Stimulated activated memory B cell treated with anti-CD40 and anti-IgM and Interleukin-4, amounts not matched to agents 10 μg/mL and 1 μg/mL and 100 μg/mL, for 72 hours (primary cell): ENCODE measurements at regions not wholly inside any gene's neighbourhood (a gene's known extent, or its start where the extent isn't known, plus 50 kb on each side); places are given as distances from the start of the nearest gene placed in this dataset.

ENCODE experiments used
- ATAC-seq: fragments of 150-1000 bp; cut with Tn5 transposase; 2 replicates; pipeline ENCODE4 v1.10.0; 2021
- H3K27ac Mint-ChIP-seq: one replicate; pipeline ENCODE4 v1.8.0; 2022; ENCODE audit warnings: mild to moderate bottlenecking, mixed read lengths
- H3K27me3 Mint-ChIP-seq: one replicate; pipeline ENCODE4 v1.8.0; 2022; ENCODE audit warnings: mixed read lengths
- H3K36me3 Mint-ChIP-seq: one replicate; pipeline ENCODE4 v1.8.0; 2022; ENCODE audit warnings: mixed read lengths
- H3K4me1 Mint-ChIP-seq: one replicate; pipeline ENCODE4 v1.8.0; 2022; ENCODE audit warnings: mixed read lengths
- H3K4me3 Mint-ChIP-seq: one replicate; pipeline ENCODE4 v1.8.0; 2022; ENCODE audit warnings: mild to moderate bottlenecking, moderate library complexity, mixed read lengths
- H3K9me3 Mint-ChIP-seq: one replicate; pipeline ENCODE4 v1.8.0; 2022; ENCODE audit warnings: mixed read lengths

DNA sequence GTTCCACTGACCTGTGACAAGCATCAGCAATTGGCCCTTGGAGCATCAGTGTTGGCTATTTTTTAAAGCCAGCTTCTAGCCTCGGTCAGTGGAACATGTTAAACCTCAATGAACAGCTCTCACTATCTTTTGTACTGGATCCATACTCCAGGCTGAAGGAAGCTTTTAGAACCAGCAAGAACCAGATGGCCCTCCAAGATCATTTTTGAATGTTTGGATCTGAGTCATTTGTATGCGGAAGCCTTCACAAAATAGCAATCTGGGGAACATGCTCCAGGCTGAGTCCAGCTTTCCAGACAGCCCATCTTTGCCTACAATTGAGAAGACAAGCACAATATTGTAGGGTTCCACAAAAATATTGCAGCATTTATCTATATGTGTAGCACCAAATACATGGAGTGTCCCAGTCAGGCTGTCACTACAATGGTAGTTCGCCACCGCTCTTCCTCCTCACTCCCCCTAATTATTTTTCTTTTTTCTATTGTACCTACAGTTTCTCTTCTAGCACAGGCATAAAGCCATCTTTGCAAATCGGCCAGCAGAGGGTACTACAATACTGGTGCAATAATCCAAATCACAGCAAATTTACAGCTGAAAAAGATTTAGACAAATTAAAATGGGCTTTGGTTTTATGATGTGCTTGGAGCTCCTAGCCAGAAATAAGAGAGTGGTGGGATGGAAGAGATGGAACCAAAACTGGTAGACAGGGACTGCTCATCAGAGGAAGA, 177.4 kb upstream of the BLID start:
- no peaks in the 10 kb centered on the region for H3K36me3 Mint-ChIP-seq
- no peak for ATAC-seq
- no peak overlapping the region for H3K4me3 Mint-ChIP-seq
- H3K9me3 Mint-ChIP-seq = peaks cover 15% of the 10 kb centered on the region
- no peaks in the 10 kb centered on the region for H3K27me3 Mint-ChIP-seq
- H3K4me1 Mint-ChIP-seq = no peaks in the 10 kb centered on the region
- H3K27ac Mint-ChIP-seq = no peak overlapping the region

DNA sequence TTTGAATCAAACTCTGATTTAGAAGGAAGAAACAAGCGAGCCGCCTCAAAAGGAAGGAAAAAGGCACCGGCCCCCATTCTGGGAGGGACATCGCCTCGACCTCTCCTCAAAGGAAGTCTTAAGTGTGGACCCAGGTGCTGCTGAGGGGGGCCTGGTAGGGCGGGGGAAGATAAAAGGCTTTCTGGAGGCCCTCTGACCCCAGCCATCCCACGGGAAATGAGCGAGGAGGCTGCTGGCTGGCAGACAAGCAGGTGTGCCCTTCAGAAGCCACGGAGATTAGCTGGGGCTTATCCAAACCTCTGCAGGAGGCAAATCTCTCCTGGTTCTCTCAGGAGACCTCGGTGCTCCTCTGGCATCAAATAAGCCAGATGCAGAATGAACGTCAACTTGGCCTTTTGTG, 171.4 kb upstream of the BLID start:
- ATAC-seq = no peak
- Mint-ChIP-seq H3K4me1 (no peaks in the 10 kb centered on the region), H3K9me3 (no peaks in the 10 kb centered on the region), H3K36me3 (no peaks in the 10 kb centered on the region), H3K27ac (no peak overlapping the region), H3K27me3 (no peaks in the 10 kb centered on the region), H3K4me3 (no peak overlapping the region)

DNA sequence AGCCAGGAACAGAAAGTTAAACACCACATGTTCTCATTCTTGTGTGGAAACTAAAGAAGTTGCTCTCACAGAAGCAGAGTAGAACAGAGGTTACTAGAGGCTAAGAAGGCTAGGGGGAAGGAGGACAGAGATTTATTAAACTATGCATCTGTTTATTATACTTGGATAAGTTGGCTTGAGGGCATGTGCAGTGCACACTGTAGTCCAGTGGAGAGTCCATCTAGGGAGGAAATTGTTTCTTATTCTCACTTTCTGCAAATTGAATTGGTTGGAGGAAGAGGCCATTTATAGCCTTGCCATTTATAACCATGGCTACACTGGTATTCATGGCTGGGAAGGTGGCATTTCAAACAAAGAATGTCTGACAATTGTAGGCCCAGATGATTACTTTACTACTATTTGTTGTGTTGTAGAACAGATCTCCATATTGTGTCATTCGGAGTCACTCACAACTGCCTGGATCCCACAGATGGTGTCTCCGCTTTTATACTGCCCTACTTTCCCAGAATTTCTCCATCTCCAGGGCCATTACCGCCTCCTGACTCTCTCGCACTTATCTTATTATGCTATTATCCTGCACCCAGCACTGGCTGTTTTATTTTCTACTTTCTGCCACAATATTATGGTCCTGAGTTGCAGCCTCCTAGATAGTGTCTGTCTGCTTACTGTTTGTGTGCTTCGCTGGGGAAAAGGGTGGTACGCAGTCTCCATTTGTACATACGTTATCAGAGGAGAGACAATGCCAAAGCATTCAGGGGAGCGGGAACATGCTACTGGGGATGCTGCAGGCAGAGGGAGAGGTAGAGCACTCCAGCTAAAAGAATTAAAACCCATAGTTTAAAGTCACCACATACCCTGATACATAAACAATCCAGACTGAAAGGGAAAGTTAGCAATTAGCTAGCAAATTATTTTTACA, 169.3 kb upstream of the BLID start:
- no peaks in the 10 kb centered on the region for H3K36me3 Mint-ChIP-seq
- ATAC-seq = no peak
- no peaks in the 10 kb centered on the region for H3K27me3 Mint-ChIP-seq
- H3K4me3 Mint-ChIP-seq = no peak overlapping the region
- H3K27ac Mint-ChIP-seq = no peak overlapping the region
- H3K4me1 Mint-ChIP-seq = no peaks in the 10 kb centered on the region
- H3K9me3 Mint-ChIP-seq = no peaks in the 10 kb centered on the region

GRCh38 chr11:122280870-122281269, 164.9 kb upstream of the BLID start:
- H3K36me3 Mint-ChIP-seq = no peaks in the 10 kb centered on the region
- no peak for ATAC-seq
- no peaks in the 10 kb centered on the region for H3K9me3 Mint-ChIP-seq
- no peaks in the 10 kb centered on the region for H3K27me3 Mint-ChIP-seq
- no peak overlapping the region for H3K4me3 Mint-ChIP-seq
- no peak overlapping the region for H3K27ac Mint-ChIP-seq
- H3K4me1 Mint-ChIP-seq = no peaks in the 10 kb centered on the region

GRCh38 chr11:122279194-122279593, 163.2 kb upstream of the BLID start:
- no peak overlapping the region for H3K4me3 Mint-ChIP-seq

GRCh38 chr11:122277493-122277892, 161.5 kb upstream of the BLID start:
- Mint-ChIP-seq H3K36me3 (no peaks in the 10 kb centered on the region), H3K27me3 (no peaks in the 10 kb centered on the region), H3K4me1 (no peaks in the 10 kb centered on the region), H3K4me3 (no peak overlapping the region), H3K27ac (no peak overlapping the region), H3K9me3 (no peaks in the 10 kb centered on the region)
- ATAC-seq = no peak

More at GRCh38 chr11:122279194-122279593, 163.2 kb upstream of the BLID start:
- Mint-ChIP-seq H3K9me3 (no peaks in the 10 kb centered on the region), H3K27ac (no peak overlapping the region), H3K36me3 (no peaks in the 10 kb centered on the region), H3K4me1 (no peaks in the 10 kb centered on the region), H3K27me3 (no peaks in the 10 kb centered on the region)
- ATAC-seq = no peak

- no peak overlapping the region for H3K27ac Mint-ChIP-seq
- no peaks in the 10 kb centered on the region for H3K36me3 Mint-ChIP-seq
- H3K9me3 Mint-ChIP-seq = no peaks in the 10 kb centered on the region
- H3K27me3 Mint-ChIP-seq = no peaks in the 10 kb centered on the region
- H3K4me3 Mint-ChIP-seq = no peak overlapping the region
- ATAC-seq = no peak
- no peaks in the 10 kb centered on the region for H3K4me1 Mint-ChIP-seq
These were observed 160.2 kb upstream of the BLID start for GRCh38 chr11:122276221-122276620.

DNA sequence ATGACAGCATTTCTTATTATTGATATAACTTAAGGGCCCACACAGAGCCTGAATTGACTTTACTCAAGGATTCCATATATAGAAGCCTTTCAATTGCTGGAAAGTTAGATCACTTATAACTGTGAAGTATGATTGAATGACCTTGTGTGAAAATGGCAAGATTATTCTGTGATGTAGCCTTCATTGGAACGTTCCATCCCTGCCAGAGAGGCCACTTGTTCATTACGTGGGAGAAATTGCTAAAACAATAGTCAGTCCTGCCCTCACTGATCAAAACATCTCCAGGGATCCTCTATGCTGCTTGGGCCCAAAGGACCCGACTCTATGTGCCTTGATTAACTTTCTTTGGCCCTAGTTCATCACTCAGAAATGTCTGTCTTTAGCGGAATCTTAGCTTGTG, 159.5 kb upstream of the BLID start:
- Mint-ChIP-seq H3K4me1 (no peaks in the 10 kb centered on the region), H3K9me3 (no peaks in the 10 kb centered on the region), H3K27ac (no peak overlapping the region), H3K27me3 (no peaks in the 10 kb centered on the region), H3K4me3 (no peak overlapping the region), H3K36me3 (no peaks in the 10 kb centered on the region)
- ATAC-seq = no peak

GRCh38 chr11:122273476-122274191, 157.6 kb upstream of the BLID start:
- H3K27ac Mint-ChIP-seq = no peak overlapping the region
- H3K36me3 Mint-ChIP-seq = no peaks in the 10 kb centered on the region
- H3K27me3 Mint-ChIP-seq = no peaks in the 10 kb centered on the region
- ATAC-seq = no peak
- no peaks in the 10 kb centered on the region for H3K4me1 Mint-ChIP-seq
- no peak overlapping the region for H3K4me3 Mint-ChIP-seq
- H3K9me3 Mint-ChIP-seq = no peaks in the 10 kb centered on the region

- Mint-ChIP-seq H3K4me1 (no peaks in the 10 kb centered on the region), H3K27me3 (peaks cover 10% of the 10 kb centered on the region), H3K27ac (no peak overlapping the region), H3K4me3 (no peak overlapping the region), H3K36me3 (no peaks in the 10 kb centered on the region), H3K9me3 (no peaks in the 10 kb centered on the region)
- no peak for ATAC-seq
These were observed 155.7 kb upstream of the BLID start for GRCh38 chr11:122271745-122272144.

DNA sequence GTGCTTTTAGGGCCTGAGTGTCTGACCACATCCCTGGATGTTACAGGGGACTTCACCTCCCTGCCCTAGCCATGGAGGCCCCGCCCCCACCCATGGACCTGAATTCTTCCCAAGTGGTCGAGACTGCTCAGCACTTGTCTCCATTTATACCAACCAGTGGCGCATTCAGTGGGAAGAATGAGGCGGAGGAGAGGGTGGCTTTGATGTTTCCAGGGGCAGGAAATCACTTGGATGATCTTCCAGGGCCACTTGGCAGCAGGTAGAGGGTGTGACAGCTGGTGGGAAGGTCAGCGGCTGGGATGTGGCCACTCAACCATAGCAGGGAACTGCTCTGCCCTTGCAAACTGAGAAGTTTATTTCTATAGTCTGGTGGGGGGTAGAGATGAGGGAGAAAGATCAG, 155.1 kb upstream of the BLID start:
- no peak overlapping the region for H3K4me3 Mint-ChIP-seq
- no peaks in the 10 kb centered on the region for H3K9me3 Mint-ChIP-seq
- no peaks in the 10 kb centered on the region for H3K4me1 Mint-ChIP-seq
- H3K27ac Mint-ChIP-seq = no peak overlapping the region
- ATAC-seq = no peak
- no peaks in the 10 kb centered on the region for H3K36me3 Mint-ChIP-seq
- peaks cover 10% of the 10 kb centered on the region for H3K27me3 Mint-ChIP-seq

GRCh38 chr11:122270535-122270934, 154.5 kb upstream of the BLID start:
- Mint-ChIP-seq H3K4me1 (no peaks in the 10 kb centered on the region), H3K27ac (no peak overlapping the region), H3K27me3 (peaks cover 10% of the 10 kb centered on the region), H3K36me3 (no peaks in the 10 kb centered on the region), H3K9me3 (no peaks in the 10 kb centered on the region), H3K4me3 (no peak overlapping the region)
- no peak for ATAC-seq

- Mint-ChIP-seq H3K27ac (no peak overlapping the region), H3K36me3 (no peaks in the 10 kb centered on the region), H3K4me3 (no peak overlapping the region), H3K9me3 (no peaks in the 10 kb centered on the region), H3K27me3 (peaks cover 10% of the 10 kb centered on the region), H3K4me1 (no peaks in the 10 kb centered on the region)
- no peak for ATAC-seq
These were observed 153.8 kb upstream of the BLID start for GRCh38 chr11:122269824-122270223.

DNA sequence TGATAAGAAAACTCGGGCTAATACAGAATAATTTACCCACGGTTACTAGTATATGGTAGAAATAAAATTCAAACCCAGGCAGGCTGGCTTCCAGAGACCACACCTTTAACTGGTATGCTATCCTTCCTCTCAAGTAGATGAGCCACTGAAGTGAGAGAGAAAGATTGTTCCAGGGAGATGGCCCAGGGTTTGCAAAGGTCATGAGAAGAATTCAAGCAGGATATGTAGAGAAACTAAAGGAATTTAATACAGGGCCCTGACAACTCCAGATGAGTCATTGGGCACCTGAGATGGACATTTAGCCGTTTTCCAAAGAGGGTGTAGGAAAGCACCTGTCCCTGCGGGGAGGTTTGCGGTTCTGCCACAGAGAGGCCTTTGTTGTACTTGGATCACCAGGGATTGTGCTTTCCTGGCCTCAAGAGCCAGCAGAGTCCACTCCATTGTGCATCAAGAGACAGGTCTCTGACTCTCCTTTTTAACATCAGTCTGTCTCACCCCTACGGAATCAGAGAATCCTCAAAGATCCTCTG, 152.7 kb upstream of the BLID start:
- Mint-ChIP-seq H3K4me3 (no peak overlapping the region), H3K9me3 (no peaks in the 10 kb centered on the region), H3K27me3 (peaks cover 10% of the 10 kb centered on the region), H3K36me3 (no peaks in the 10 kb centered on the region), H3K27ac (no peak overlapping the region), H3K4me1 (no peaks in the 10 kb centered on the region)
- ATAC-seq = no peak

DNA sequence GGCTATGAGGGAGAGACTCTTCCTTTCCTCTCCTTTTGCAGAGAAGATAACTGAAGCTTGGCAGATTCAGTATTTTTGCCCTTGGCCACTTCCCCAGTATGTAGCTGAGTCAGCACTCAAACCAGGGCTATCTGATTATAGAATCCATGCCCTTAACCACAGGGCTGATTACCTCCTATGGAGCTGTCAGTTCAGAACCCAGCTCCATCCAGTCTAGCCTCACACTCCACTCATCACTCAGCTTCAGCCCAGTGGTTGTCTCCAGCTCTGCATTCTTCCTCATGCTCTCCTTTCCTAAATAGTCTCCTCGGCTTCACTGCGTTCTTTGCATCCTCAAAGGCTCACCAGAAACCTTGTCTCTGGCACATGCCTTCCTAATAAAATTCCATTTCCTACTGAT, 151.6 kb upstream of the BLID start:
- no peak for ATAC-seq
- no peaks in the 10 kb centered on the region for H3K36me3 Mint-ChIP-seq
- H3K27me3 Mint-ChIP-seq = peaks cover 10% of the 10 kb centered on the region
- no peaks in the 10 kb centered on the region for H3K9me3 Mint-ChIP-seq
- no peaks in the 10 kb centered on the region for H3K4me1 Mint-ChIP-seq
- H3K27ac Mint-ChIP-seq = no peak overlapping the region
- no peak overlapping the region for H3K4me3 Mint-ChIP-seq
